ENCODE measurements at regions not wholly inside any gene's neighbourhood (a gene's known extent, or its start where the extent isn't known, plus 50 kb on each side); places are given as distances from the start of the nearest gene placed in this dataset.
"Not testable (repeated sequence)": the region's sequence is repeated elsewhere in the genome, so short reads cannot be mapped to it uniquely, and the experiment has no call there.

- POLR2A ChIA-PET, result no interaction called here
- Mint-ChIP-seq H3K4me3 (no peak overlapping the region), H3K4me1 (peaks cover 2 to 4% (median 2%) of the 10 kb centered on the region in 4 donors), H3K9me3 (peaks cover 0 to 8% (median 0%) of the 10 kb centered on the region in 9 donors), H3K36me3 (peaks cover 0 to 3% (median 0%) of the 10 kb centered on the region in 3 donors), H3K27me3 (no peaks in the 10 kb centered on the region), H3K27ac (no peak overlapping the region)
- ATAC-seq, result no peak
- no peak for DNase-seq
These were observed 125.4 kb upstream of the PLCL2 start for GRCh38 chr3:16759227-16759903.

DNA sequence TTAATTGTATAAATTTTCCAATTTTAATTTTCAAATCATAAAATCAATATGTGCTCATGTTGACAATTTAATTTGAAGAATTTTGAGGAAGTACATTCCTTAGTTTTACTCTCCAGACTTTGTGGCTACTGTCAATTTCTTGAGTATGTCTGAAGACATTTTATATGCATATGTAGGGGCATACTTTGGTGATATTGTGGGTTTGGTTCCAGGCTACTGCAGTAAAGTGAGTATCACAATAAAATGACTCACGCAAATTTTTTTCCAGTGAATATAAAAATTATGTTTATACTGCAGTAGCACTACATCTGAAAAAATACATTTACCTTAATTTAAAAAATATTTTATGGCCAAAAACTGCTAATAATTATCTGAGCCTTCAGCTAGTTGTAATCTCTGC, 123.2 kb upstream of the PLCL2 start:
- Mint-ChIP-seq H3K27ac (no peak overlapping the region), H3K9me3 (no peaks in the 10 kb centered on the region), H3K36me3 (peaks cover 0 to 3% (median 0%) of the 10 kb centered on the region in 3 donors), H3K4me3 (no peak overlapping the region), H3K4me1 (peaks cover 2 to 4% (median 3%) of the 10 kb centered on the region in 4 donors), H3K27me3 (peaks cover 0 to 3% (median 0%) of the 10 kb centered on the region in 5 donors)
- POLR2A ChIA-PET, result no interaction called here
- DNase-seq (no peak), ATAC-seq (no peak)

DNA sequence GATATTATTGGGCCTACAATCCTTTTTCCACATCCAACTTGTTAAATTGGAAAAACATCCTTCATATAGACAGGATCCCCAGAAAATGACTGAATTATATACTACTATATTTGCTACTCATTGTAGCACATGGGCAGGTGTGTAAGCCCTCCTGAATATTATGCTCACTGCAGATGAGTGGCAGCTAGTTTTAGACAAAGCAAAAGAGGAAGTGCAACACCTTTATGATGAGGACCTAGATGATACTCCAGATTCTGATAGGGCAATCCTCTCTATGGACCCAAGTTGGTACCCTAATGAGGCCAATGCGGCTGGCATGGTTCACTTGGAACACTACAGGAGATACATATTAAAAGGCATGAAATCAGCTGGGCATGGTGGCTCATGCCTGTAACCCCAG, 119.1 kb upstream of the PLCL2 start:
- POLR2A ChIA-PET, result no interaction called here
- H3K27me3 Mint-ChIP-seq, result peaks cover 0 to 3% (median 0%) of the 10 kb centered on the region in 5 donors
- DNase-seq, result no peak
- H3K27ac Mint-ChIP-seq, result no peak overlapping the region
- no peak for ATAC-seq
- no peaks in the 10 kb centered on the region for H3K9me3 Mint-ChIP-seq
- no peak overlapping the region for H3K4me3 Mint-ChIP-seq
- peaks cover 0 to 3% (median 1%) of the 10 kb centered on the region in 4 donors for H3K4me1 Mint-ChIP-seq
- peaks cover 0 to 3% (median 0%) of the 10 kb centered on the region in 3 donors for H3K36me3 Mint-ChIP-seq

GRCh38 chr3:16767006-16767405, 117.7 kb upstream of the PLCL2 start:
- H3K4me1 Mint-ChIP-seq, result peaks cover 0 to 3% (median 1%) of the 10 kb centered on the region in 4 donors

DNA sequence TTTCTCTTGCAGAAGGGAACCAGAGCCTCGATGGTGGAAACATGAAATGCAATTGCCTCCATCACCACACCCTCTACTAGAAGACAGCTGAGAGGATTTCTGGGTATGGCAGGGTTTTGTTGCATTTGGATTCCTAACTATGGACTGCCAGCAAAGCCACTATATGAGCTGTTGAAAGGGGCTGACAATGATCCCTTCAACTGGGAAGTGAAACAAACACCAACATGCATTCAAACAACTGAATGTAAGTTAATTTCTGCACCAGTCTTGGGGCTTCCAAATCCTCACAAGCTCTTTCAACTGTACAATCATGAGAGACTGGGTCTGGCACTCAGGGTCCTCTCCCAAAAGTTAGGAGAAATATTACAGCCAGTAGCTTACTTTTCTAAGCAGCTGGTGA, 116.7 kb upstream of the PLCL2 start:
- Mint-ChIP-seq H3K36me3 (peaks cover 0 to 2% (median 0%) of the 10 kb centered on the region in 3 donors), H3K27me3 (peaks cover 0 to 3% (median 0%) of the 10 kb centered on the region in 5 donors), H3K4me1 (peaks cover 8 to 9% (median 8%) of the 10 kb centered on the region in 4 donors), H3K27ac (no peak overlapping the region), H3K4me3 (no peak overlapping the region), H3K9me3 (no peaks in the 10 kb centered on the region)
- ATAC-seq (no peak), DNase-seq (no peak)
- POLR2A ChIA-PET, result no interaction called here

More at GRCh38 chr3:16767006-16767405, 117.7 kb upstream of the PLCL2 start:
- DNase-seq (no peak), ATAC-seq (no peak)
- Mint-ChIP-seq H3K4me3 (no peak overlapping the region), H3K9me3 (no peaks in the 10 kb centered on the region), H3K27me3 (peaks cover 0 to 3% (median 0%) of the 10 kb centered on the region in 5 donors), H3K27ac (no peak overlapping the region), H3K36me3 (peaks cover 0 to 3% (median 0%) of the 10 kb centered on the region in 3 donors)
- POLR2A ChIA-PET, result no interaction called here

GRCh38 chr3:16768956-16769355, 115.8 kb upstream of the PLCL2 start:
- peak overlapping the region in 1 of 10 donors; percentile 24 for H3K27ac Mint-ChIP-seq
- no peak overlapping the region for H3K4me3 Mint-ChIP-seq
- H3K36me3 Mint-ChIP-seq, result no peaks in the 10 kb centered on the region
- POLR2A ChIA-PET, result no interaction called here
- DNase-seq (no peak), ATAC-seq (no peak)
- H3K9me3 Mint-ChIP-seq, result no peaks in the 10 kb centered on the region
- H3K4me1 Mint-ChIP-seq, result peaks cover 11 to 12% (median 11%) of the 10 kb centered on the region in 4 donors
- peaks cover 0 to 3% (median 0%) of the 10 kb centered on the region in 5 donors for H3K27me3 Mint-ChIP-seq

DNA sequence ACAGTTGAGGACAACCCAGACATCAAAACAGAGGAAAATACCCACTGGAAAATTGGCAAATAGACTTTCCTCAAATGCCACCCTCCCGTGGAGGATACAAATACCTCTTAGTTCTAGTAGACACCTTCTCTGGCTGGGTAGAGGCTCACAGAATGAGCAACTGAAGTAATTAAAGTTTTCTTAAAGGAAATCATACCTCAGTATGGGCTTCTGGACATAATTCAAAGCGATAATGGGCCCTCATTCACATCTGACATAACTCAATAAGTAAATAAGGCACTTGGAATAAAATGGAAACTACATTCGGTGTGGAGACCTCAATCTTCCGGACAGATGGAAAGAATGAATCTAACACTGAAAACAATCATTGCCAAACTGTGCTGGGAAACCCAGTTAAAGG, 115.2 kb upstream of the PLCL2 start:
- no peak for DNase-seq
- Mint-ChIP-seq H3K4me3 (no peak overlapping the region), H3K36me3 (no peaks in the 10 kb centered on the region), H3K27me3 (peaks cover 0 to 3% (median 0%) of the 10 kb centered on the region in 5 donors), H3K27ac (no peak overlapping the region), H3K9me3 (no peaks in the 10 kb centered on the region), H3K4me1 (peaks cover 11 to 14% (median 13%) of the 10 kb centered on the region in 4 donors)
- POLR2A ChIA-PET, result no interaction called here
- no peak for ATAC-seq

- Mint-ChIP-seq H3K36me3 (no peaks in the 10 kb centered on the region), H3K27me3 (peaks cover 0 to 3% (median 2%) of the 10 kb centered on the region in 5 donors), H3K9me3 (no peaks in the 10 kb centered on the region), H3K4me1 (peaks cover 11 to 18% (median 18%) of the 10 kb centered on the region in 4 donors), H3K4me3 (no peak overlapping the region), H3K27ac (no peak overlapping the region)
- no peak for ATAC-seq
- DNase-seq, result no peak
- POLR2A ChIA-PET, result no interaction called here
These were observed 114.7 kb upstream of the PLCL2 start for GRCh38 chr3:16770021-16770420.

- POLR2A ChIA-PET, result no interaction called here
- ATAC-seq, result no peak
- peaks cover 14 to 23% (median 20%) of the 10 kb centered on the region in 4 donors for H3K4me1 Mint-ChIP-seq
These were observed 114.0 kb upstream of the PLCL2 start for GRCh38 chr3:16770792-16771191.

DNA sequence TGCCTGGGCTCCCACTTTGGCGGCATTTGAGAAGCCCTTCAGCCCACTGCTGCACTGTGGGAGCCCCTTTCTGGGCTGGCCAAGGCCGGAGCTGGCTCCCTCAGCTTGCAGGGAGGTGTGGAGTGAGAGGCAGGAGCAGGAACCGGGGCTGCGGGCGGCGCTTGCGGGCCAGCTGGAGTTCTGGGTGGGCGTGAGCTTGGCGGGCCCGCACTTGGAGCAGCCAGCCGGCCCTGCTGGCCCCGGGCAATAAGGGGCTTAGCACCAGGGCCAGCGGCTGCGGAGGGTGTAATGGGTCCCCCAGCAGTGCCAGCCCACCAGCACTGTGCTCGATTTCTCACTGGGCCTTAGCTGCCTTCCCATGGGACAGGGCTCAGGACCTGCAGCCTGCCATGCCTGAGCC, 111.2 kb upstream of the PLCL2 start:
- ATAC-seq, H3K4me3 Mint-ChIP-seq, POLR2A ChIA-PET, DNase-seq, H3K9me3 Mint-ChIP-seq, H3K27me3 Mint-ChIP-seq, H3K27ac Mint-ChIP-seq, H3K36me3 Mint-ChIP-seq: not testable (repeated sequence)
- H3K4me1 Mint-ChIP-seq, result peaks cover 11 to 23% (median 19%) of the 10 kb centered on the region in 4 donors

More at GRCh38 chr3:16770792-16771191, 114.0 kb upstream of the PLCL2 start:
- no peak for DNase-seq
- Mint-ChIP-seq H3K27ac (no peak overlapping the region), H3K27me3 (peaks cover 0 to 10% (median 2%) of the 10 kb centered on the region in 5 donors), H3K36me3 (no peaks in the 10 kb centered on the region), H3K9me3 (no peaks in the 10 kb centered on the region), H3K4me3 (no peak overlapping the region)

GRCh38 chr3:16774536-16774935, 110.2 kb upstream of the PLCL2 start:
- POLR2A ChIA-PET, H3K9me3 Mint-ChIP-seq, ATAC-seq, H3K27me3 Mint-ChIP-seq, H3K36me3 Mint-ChIP-seq: not testable (repeated sequence)
- Mint-ChIP-seq H3K4me1 (peaks cover 11 to 23% (median 19%) of the 10 kb centered on the region in 4 donors), H3K4me3 (peak overlapping the region; percentile 72 to 85 (median 78)), H3K27ac (peak overlapping the region in 3 of 10 donors; percentile 17 to 54 (median 47))
- peak in 3 of 10 donors; percentile 5 to 17 (median 9) for DNase-seq

DNA sequence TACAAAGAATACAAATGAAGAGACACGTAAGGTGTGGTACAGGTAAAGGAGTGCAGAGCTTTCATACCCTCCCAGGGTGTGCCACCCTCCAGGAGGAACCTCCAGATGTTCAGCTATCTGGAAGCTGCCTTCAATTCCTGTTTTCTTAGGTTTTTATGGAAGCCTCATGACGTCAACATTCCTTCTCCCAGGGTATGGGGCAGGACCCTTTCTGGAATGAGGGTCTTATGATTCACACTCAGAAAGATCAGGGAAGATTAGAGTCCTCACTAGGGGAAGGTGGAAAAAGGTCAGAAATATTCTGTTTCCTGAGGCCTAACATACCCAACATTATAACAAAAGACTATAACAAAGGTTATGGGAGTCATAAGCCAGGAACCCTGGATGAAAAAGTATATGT, 99.8 kb upstream of the PLCL2 start:
- peaks cover 0 to 5% (median 0%) of the 10 kb centered on the region in 3 donors for H3K36me3 Mint-ChIP-seq
- DNase-seq (no peak), ATAC-seq (no peak)
- no peak overlapping the region for H3K27ac Mint-ChIP-seq
- POLR2A ChIA-PET, result interaction anchor here (0.6 kb wide), 1 partner anchor 818 kb away, joined by 9 read pairs; no protein-coding TSS in a partner anchor
- peaks cover 0 to 2% (median 0%) of the 10 kb centered on the region in 5 donors for H3K27me3 Mint-ChIP-seq
- peaks cover 2 to 18% (median 9%) of the 10 kb centered on the region in 4 donors for H3K4me1 Mint-ChIP-seq
- peaks cover 0 to 8% (median 0%) of the 10 kb centered on the region in 9 donors for H3K9me3 Mint-ChIP-seq
- H3K4me3 Mint-ChIP-seq, result no peak overlapping the region

DNA sequence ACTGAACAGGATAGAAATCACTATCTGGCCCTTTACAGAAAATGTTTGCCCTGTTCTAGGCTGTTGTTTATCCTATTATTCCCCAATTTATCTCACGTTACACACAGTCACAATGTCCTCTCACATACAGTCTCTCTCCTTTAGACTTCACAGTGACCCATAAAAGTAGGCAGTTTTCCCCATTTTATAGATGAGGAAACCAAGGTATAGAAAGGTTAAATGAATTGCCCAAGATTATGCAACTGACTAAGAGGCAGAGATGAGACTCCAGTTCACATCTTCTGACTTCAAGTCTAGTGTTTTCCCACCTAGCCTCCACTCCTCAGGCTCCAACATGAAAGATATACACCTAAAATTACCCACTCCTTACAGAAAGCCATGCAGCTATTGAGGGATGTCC, 99.3 kb upstream of the PLCL2 start:
- ATAC-seq, result no peak
- Mint-ChIP-seq H3K36me3 (peaks cover 0 to 2% (median 0%) of the 10 kb centered on the region in 3 donors), H3K4me3 (no peak overlapping the region), H3K4me1 (peaks cover 7 to 23% (median 14%) of the 10 kb centered on the region in 4 donors), H3K27ac (no peak overlapping the region), H3K9me3 (peaks cover 0 to 6% (median 0%) of the 10 kb centered on the region in 9 donors), H3K27me3 (no peaks in the 10 kb centered on the region)
- DNase-seq, result no peak
- POLR2A ChIA-PET, result no interaction called here

Measured in naive thymus-derived CD8-positive, alpha-beta T cell (primary cell).